OCI-LY1 (cell line): ENCODE measurements at regions not wholly inside any gene's neighbourhood (a gene's known extent, or its start where the extent isn't known, plus 50 kb on each side); places are given as distances from the start of the nearest gene placed in this dataset.

Source experiments
- CTCF ChIP-seq: fragments of 200-600 bp; sonication (generic), shearing (Covaris generic); IDR thresholded peaks from 2 replicates; pipeline ENCODE4 v1.5.1; 2017; ENCODE audit warnings: mild to moderate bottlenecking, antibody characterized with exemption, low read length, moderate library complexity, mixed read lengths
- EZH2 ChIP-seq: fragments of 200-600 bp; sonication (generic), shearing (Covaris generic); IDR thresholded peaks from 2 replicates; pipeline ENCODE4 v1.8.0; 2017; ENCODE audit warnings: borderline replicate concordance, mixed run types, mild to moderate bottlenecking, antibody characterized with exemption, low read length, moderate library complexity, mixed read lengths

GRCh38 chr19:28537079-28537478, 675.9 kb downstream of the UQCRFS1 start:
- TF ChIP-seq CTCF (no peak), EZH2 (no peak)
